HCT116 (cell line): ENCODE measurements at regions not wholly inside any gene's neighbourhood (a gene's known extent, or its start where the extent isn't known, plus 50 kb on each side); places are given as distances from the start of the nearest gene placed in this dataset.
"Not testable (repeated sequence)": the region's sequence is repeated elsewhere in the genome, so short reads cannot be mapped to it uniquely, and the experiment has no call there.

Source experiments
- ELF1 ChIP-seq: IDR thresholded peaks from 2 replicates; pipeline ENCODE4 v1.6.1; 2012; ENCODE audit warnings: low read depth, borderline replicate concordance
- POLR2AphosphoS5 ChIP-seq: IDR thresholded peaks from 2 replicates; pipeline ENCODE4 v1.6.1; 2011; ENCODE audit warnings: mild to moderate bottlenecking, low read depth, low read length, moderate library complexity

- not testable (repeated sequence) for TF ChIP-seq POLR2AphosphoS5, ELF1
Measured at GRCh38 chr21:13844574-13844973, 235.0 kb downstream of the POTED start.
